Effector memory CD4-positive, alpha-beta T cell (primary cell): ENCODE measurements at regions not wholly inside any gene's neighbourhood (a gene's known extent, or its start where the extent isn't known, plus 50 kb on each side); places are given as distances from the start of the nearest gene placed in this dataset.

Source experiments
- DNase-seq, 3 donors: peaks; one replicate each; pipeline ENCODE4 v3.0.0-alpha.2; 2020
- H3K27ac ChIP-seq: 2 replicates; pipeline ENCODE4 v1.7.0; 2013; ENCODE audit warnings: mild to moderate bottlenecking, low read length, moderate library complexity; ENCODE audit not compliant: insufficient read depth, poor library complexity, severe bottlenecking
- H3K27me3 ChIP-seq: replicated peaks from 2 replicates; pipeline ENCODE4 v1.7.0; 2013; ENCODE audit warnings: mild to moderate bottlenecking, low read length; ENCODE audit not compliant: insufficient read depth, control insufficient read depth, poor library complexity, severe bottlenecking
- H3K36me3 ChIP-seq: 2 replicates; pipeline ENCODE4 v1.7.0; 2013; ENCODE audit warnings: mild to moderate bottlenecking, low read length, moderate library complexity; ENCODE audit not compliant: control insufficient read depth, insufficient read depth
- H3K4me1 ChIP-seq: 2 replicates; pipeline ENCODE4 v1.7.0; 2013; ENCODE audit warnings: low read length, mild to moderate bottlenecking; ENCODE audit not compliant: control insufficient read depth, insufficient read depth, poor library complexity, severe bottlenecking
- H3K4me3 ChIP-seq: 2 replicates; pipeline ENCODE4 v1.7.0; 2013; ENCODE audit warnings: low read length, low read depth, mild to moderate bottlenecking; ENCODE audit not compliant: insufficient read depth, poor library complexity, severe bottlenecking
- H3K9me3 ChIP-seq: 2 replicates; pipeline ENCODE4 v1.7.0; 2013; ENCODE audit warnings: mild to moderate bottlenecking, low read length, moderate library complexity; ENCODE audit not compliant: control insufficient read depth

DNA sequence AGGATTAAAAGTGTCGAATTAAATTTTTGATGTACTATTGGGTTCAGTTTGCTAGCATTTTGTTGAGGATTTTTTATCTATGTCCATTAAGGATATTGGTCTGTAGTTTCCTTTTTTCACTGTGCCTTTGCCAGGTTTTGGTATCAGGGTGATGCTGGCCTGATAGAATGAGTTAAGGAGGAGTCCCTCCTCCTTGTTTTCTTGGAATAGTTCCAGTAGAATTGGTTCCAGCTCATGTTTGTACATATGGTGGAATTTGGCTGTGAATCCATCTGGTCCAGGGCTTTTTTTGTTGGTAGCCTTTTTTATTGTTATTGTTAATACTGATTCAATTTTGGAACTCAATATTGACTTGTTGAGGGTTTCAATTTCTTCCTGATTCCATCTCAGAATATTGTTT, 141.8 kb downstream of the SIM1 start:
- Histone ChIP-seq H3K4me3 (no peak overlapping the region), H3K9me3 (no peaks in the 10 kb centered on the region), H3K36me3 (no peaks in the 10 kb centered on the region), H3K27ac (no peak overlapping the region), H3K4me1 (no peaks in the 10 kb centered on the region), H3K27me3 (no peaks in the 10 kb centered on the region)
- DNase-seq: no peak

DNA sequence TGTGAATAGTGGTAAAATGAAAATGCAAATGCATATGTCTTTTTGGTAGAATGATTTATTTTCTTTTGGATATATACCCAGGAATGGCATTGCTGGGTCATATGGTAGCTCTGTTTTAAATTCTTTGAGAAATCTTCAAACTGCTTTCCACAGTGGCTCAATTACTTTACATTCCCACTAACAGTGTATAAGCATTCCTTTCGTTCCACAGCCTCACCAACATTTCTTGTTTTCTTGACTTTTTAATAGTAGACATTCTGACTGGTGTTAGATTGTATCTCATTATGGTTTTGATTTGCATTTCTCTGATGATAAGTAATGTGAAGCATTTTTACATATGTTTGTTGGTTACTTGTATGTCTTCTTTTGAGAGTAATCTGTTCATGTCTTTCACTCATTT, 144.0 kb downstream of the SIM1 start:
- Histone ChIP-seq H3K36me3 (no peaks in the 10 kb centered on the region), H3K9me3 (no peaks in the 10 kb centered on the region), H3K27ac (no peak overlapping the region), H3K27me3 (no peaks in the 10 kb centered on the region), H3K4me3 (no peak overlapping the region), H3K4me1 (no peaks in the 10 kb centered on the region)
- no peak for DNase-seq

DNA sequence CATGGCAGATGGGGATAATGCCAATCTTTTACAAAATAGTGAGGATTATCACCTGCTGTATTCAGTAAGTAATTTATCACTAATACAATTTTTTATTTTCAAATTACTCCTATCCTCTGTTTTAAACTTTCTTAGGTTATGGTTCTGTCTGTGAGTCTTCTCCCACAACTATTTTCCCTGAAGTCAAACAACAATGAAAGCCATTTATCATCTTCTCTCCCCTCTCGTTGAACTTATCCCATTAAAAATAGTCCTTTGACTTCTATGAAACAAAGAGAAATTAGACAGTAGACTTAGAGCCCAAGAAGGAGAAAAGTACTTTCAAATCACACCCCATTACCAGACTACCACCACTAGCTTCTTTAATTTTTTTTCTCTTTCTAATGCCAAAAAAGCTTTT, 147.7 kb downstream of the SIM1 start:
- Histone ChIP-seq H3K27ac (no peak overlapping the region), H3K36me3 (no peaks in the 10 kb centered on the region), H3K27me3 (no peaks in the 10 kb centered on the region), H3K4me3 (no peak overlapping the region), H3K9me3 (no peaks in the 10 kb centered on the region), H3K4me1 (no peaks in the 10 kb centered on the region)
- DNase-seq: no peak

DNA sequence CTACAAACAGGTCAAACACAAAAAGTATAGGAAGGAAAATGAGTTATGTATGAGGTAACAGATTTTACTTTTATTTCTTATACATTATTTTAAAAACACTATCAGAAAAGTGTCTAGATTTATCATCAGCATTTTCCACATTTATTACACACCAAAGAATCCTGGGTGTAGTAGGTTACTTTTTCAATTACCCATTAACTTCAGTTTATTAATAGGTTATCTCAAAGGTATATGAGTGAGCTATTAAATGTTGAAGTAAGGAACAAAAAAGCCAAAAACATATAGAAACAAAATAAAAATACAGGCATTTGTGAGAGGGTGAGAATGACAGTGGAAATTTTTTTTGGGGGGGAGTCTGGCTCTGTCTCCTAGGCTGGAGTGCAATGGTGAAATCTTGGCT, 150.5 kb downstream of the SIM1 start:
- DNase-seq: no peak
- H3K27ac ChIP-seq: no peak overlapping the region
- H3K36me3 ChIP-seq: no peaks in the 10 kb centered on the region
- no peak overlapping the region for H3K4me3 ChIP-seq
- no peaks in the 10 kb centered on the region for H3K27me3 ChIP-seq
- H3K9me3 ChIP-seq: no peaks in the 10 kb centered on the region
- H3K4me1 ChIP-seq: no peaks in the 10 kb centered on the region

DNA sequence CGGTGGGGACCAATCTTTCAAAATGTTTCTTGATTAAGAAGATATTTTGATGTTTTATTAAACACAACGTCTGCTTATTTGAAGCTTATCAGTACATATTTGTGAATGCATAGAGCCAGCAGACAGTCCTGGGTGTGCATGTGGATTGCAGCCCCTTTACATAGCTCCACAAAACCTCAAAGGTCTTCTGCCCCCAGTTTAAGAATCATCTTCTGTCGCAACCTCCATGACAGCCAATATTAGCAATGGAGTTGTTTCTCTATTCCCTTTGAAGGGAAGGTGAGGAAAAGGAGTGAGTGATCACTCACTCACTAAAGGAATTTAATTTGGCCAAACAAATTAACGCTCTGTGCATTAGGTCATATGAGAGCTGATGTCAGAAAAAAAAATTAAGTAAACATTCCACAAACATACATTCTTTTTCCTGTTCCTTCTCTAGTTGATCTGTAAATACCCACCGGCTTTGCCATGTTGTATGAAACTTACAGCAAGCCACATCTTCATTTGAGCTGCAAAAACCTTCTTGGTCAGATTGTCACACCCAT, 152.9 kb downstream of the SIM1 start:
- DNase-seq: no peak
- no peaks in the 10 kb centered on the region for H3K9me3 ChIP-seq
- H3K4me1 ChIP-seq: no peaks in the 10 kb centered on the region
- H3K4me3 ChIP-seq: no peak overlapping the region
- no peaks in the 10 kb centered on the region for H3K36me3 ChIP-seq
- no peaks in the 10 kb centered on the region for H3K27me3 ChIP-seq
- no peak overlapping the region for H3K27ac ChIP-seq

DNA sequence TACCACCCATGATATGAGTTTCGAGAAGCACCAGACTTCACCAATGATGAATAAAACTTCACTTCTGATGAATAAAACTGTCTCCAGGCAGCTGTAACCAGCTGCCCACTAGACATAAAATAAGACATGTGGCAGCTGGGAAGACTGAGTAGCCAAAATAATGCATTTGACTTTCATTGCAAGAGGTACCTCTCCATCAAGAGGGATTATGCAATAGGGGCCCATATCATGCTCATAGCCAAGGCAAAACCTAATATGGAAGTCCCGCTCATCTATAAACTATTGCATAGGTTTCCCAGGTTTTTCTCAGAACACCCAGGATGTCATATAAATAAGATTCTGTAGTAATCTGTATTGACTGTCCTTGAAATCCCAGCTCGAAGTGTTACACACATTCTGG, 155.5 kb downstream of the SIM1 start:
- Histone ChIP-seq H3K4me1 (no peaks in the 10 kb centered on the region), H3K27ac (no peak overlapping the region), H3K9me3 (no peaks in the 10 kb centered on the region), H3K27me3 (no peaks in the 10 kb centered on the region), H3K36me3 (no peaks in the 10 kb centered on the region), H3K4me3 (no peak overlapping the region)
- DNase-seq: no peak

DNA sequence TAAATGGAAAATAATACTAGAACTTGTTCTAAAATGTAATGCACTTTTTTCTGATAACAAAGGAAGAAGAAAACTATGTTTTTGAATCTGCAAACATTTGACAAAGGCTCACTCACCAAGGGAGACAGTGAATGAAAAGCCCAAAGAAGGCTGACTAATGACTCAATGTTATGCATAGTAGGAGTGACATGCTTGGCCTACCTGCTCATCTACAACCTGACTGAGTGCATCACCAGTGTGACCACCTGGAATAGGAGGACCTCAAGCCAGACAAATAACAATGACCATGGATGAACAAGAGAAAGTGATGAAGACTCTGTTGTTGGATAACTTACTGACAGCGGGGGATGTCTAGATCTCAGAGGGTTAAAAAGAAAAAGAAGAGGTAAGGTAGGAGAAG, 157.2 kb downstream of the SIM1 start:
- no peak for DNase-seq

DNA sequence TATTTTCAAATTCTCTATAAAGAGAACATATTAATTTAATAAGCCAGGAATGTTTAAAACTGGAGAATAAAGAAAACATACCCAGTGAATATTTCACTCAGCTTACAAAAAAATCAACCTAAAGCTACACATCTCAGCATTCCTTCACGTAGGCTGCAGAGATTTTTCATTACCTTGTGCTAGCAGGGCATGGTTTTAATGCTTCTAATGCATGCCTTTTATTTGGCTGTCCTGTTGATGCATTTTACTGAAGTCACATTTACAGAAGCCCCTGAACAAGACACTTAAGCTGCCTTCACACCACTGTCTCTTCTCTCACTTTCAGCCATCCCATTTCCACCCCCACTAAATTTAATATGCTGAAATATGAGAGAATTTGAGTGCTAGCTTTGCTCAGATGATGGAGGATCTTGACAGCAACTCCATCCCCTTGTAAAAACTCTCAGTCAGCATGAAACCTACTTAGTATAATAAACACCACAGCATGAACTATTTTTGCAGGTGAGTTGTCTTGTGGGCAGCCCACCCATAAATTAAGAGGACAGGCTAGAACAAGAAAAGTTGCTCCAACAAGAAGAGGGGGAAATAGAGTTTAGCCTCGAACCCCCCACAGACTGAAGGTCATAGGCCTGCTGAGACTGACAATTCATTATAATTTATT, 159.4 kb downstream of the SIM1 start:
- Histone ChIP-seq H3K36me3 (no peaks in the 10 kb centered on the region), H3K4me3 (no peak overlapping the region), H3K9me3 (no peaks in the 10 kb centered on the region), H3K27ac (no peak overlapping the region), H3K27me3 (no peaks in the 10 kb centered on the region), H3K4me1 (no peaks in the 10 kb centered on the region)
- DNase-seq: no peak

More for the DNA sequence above, 157.2 kb downstream of the SIM1 start:
- Histone ChIP-seq H3K36me3 (no peaks in the 10 kb centered on the region), H3K4me3 (no peak overlapping the region), H3K27me3 (no peaks in the 10 kb centered on the region), H3K9me3 (no peaks in the 10 kb centered on the region), H3K4me1 (no peaks in the 10 kb centered on the region), H3K27ac (no peak overlapping the region)

DNA sequence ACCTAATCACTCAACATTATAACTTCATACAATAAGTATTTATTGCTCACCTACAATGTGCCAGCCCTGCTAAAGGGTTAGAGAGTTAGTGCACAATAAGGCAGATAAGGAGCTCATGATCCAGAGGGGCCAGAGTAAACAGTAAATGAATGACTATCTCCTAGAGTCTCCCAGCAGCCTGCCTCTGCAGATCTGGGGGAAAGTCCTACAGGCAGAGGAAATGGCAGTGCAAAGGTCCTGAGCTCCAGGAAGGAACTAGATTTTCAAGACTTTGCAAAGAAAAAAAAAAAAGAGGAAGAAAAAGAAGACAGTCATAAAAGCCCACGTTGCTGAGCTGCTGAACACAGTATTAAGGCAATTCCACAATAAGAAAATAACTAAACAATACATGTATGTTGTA, 160.1 kb downstream of the SIM1 start:
- H3K4me3 ChIP-seq: no peak overlapping the region
- H3K4me1 ChIP-seq: no peaks in the 10 kb centered on the region
- no peaks in the 10 kb centered on the region for H3K27me3 ChIP-seq
- H3K9me3 ChIP-seq: no peaks in the 10 kb centered on the region
- no peak for DNase-seq
- no peak overlapping the region for H3K27ac ChIP-seq
- no peaks in the 10 kb centered on the region for H3K36me3 ChIP-seq

DNA sequence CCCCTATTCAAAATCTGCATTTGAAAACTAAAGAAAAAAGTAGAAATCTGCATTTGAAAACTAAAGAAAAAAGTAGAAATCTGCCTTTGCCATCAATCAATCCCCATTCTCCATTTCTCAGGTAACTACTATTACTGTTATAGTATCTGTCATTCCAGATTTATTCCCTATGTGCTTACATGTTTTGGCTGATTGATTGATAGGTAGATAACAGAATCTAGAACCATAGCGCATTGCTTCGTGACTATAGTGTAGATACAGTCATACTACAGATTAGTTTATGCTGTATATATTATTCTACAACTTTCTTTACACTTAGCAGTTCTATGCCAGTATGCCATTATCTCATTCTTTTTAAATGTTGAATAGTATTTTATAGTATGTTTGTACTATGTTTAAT, 163.0 kb downstream of the SIM1 start:
- no peak overlapping the region for H3K4me3 ChIP-seq
- no peaks in the 10 kb centered on the region for H3K4me1 ChIP-seq
- no peaks in the 10 kb centered on the region for H3K36me3 ChIP-seq
- no peaks in the 10 kb centered on the region for H3K27me3 ChIP-seq
- DNase-seq: no peak
- no peak overlapping the region for H3K27ac ChIP-seq
- H3K9me3 ChIP-seq: no peaks in the 10 kb centered on the region
